ENCODE measurements at regions not wholly inside any gene's neighbourhood (a gene's known extent, or its start where the extent isn't known, plus 50 kb on each side); places are given as distances from the start of the nearest gene placed in this dataset.

GRCh38 chr22:48842976-48843375, 984.7 kb downstream of the BRD1 start:
- Histone ChIP-seq H3K36me3 (ENCODE audit: control insufficient read depth, insufficient read depth, low read length) (no peaks in the 10 kb centered on the region), H3K4me3 (ENCODE audit: low read depth, low read length) (no peak overlapping the region), H3K27me3 (ENCODE audit: control insufficient read depth, insufficient read depth, low read length) (no peaks in the 10 kb centered on the region)
- no peak for DNase-seq (ENCODE audit: low read depth)
- no peak for FAIRE-seq
- TF ChIP-seq, protein P1, sequence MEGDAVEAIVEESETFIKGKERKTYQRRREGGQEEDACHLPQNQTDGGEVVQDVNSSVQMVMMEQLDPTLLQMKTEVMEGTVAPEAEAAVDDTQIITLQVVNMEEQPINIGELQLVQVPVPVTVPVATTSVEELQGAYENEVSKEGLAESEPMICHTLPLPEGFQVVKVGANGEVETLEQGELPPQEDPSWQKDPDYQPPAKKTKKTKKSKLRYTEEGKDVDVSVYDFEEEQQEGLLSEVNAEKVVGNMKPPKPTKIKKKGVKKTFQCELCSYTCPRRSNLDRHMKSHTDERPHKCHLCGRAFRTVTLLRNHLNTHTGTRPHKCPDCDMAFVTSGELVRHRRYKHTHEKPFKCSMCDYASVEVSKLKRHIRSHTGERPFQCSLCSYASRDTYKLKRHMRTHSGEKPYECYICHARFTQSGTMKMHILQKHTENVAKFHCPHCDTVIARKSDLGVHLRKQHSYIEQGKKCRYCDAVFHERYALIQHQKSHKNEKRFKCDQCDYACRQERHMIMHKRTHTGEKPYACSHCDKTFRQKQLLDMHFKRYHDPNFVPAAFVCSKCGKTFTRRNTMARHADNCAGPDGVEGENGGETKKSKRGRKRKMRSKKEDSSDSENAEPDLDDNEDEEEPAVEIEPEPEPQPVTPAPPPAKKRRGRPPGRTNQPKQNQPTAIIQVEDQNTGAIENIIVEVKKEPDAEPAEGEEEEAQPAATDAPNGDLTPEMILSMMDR (IDR thresholded peaks at IDR 0.05; ENCODE audit: insufficient read depth, low read length, severe bottlenecking): no peak

DNA sequence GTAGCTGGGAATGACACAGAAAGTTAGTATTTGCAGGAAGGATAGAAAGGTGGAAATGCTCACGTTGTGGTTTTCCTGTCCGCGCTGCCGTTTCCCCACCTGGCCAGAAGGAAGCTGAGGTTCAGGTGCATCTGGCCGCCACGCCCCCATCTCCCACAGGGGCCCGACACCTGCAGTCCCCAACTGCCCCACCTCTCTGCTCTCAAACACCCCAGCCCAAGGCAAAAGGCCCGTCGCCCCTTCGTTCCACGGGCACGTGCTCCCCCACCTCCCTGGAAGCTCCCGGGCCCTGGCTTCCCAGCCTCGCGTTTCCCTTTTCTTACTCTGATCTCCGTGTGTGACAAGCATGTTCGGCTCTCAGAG, 985.1 kb downstream of the BRD1 start:
- DNase-seq (ENCODE audit: low read depth) (no peak), FAIRE-seq (no peak)
- Histone ChIP-seq H3K4me3 (ENCODE audit: low read depth, low read length) (no peak overlapping the region), H3K36me3 (ENCODE audit: control insufficient read depth, insufficient read depth, low read length) (no peaks in the 10 kb centered on the region), H3K27me3 (ENCODE audit: control insufficient read depth, insufficient read depth, low read length) (no peaks in the 10 kb centered on the region)
- TF ChIP-seq, protein P1 (IDR thresholded peaks at IDR 0.05; ENCODE audit: insufficient read depth, low read length, severe bottlenecking): no peak

- no peak for FAIRE-seq
- Histone ChIP-seq H3K36me3 (ENCODE audit: control insufficient read depth, insufficient read depth, low read length) (no peaks in the 10 kb centered on the region), H3K27me3 (ENCODE audit: control insufficient read depth, insufficient read depth, low read length) (no peaks in the 10 kb centered on the region), H3K4me3 (ENCODE audit: low read depth, low read length) (no peak overlapping the region)
- TF ChIP-seq, protein P1 (IDR thresholded peaks at IDR 0.05; ENCODE audit: insufficient read depth, low read length, severe bottlenecking): no peak
- no peak for DNase-seq (ENCODE audit: low read depth)
Observed at GRCh38 chr22:48841881-48842582, 985.6 kb downstream of the BRD1 start.

- DNase-seq (ENCODE audit: low read depth) (no peak), FAIRE-seq (no peak)
- Histone ChIP-seq H3K36me3 (ENCODE audit: control insufficient read depth, insufficient read depth, low read length) (no peaks in the 10 kb centered on the region), H3K4me3 (ENCODE audit: low read depth, low read length) (no peak overlapping the region), H3K27me3 (ENCODE audit: control insufficient read depth, insufficient read depth, low read length) (no peaks in the 10 kb centered on the region)
- TF ChIP-seq, protein P1 (IDR thresholded peaks at IDR 0.05; ENCODE audit: insufficient read depth, low read length, severe bottlenecking): no peak
Observed at GRCh38 chr22:48840112-48840949, 987.3 kb downstream of the BRD1 start.

DNA sequence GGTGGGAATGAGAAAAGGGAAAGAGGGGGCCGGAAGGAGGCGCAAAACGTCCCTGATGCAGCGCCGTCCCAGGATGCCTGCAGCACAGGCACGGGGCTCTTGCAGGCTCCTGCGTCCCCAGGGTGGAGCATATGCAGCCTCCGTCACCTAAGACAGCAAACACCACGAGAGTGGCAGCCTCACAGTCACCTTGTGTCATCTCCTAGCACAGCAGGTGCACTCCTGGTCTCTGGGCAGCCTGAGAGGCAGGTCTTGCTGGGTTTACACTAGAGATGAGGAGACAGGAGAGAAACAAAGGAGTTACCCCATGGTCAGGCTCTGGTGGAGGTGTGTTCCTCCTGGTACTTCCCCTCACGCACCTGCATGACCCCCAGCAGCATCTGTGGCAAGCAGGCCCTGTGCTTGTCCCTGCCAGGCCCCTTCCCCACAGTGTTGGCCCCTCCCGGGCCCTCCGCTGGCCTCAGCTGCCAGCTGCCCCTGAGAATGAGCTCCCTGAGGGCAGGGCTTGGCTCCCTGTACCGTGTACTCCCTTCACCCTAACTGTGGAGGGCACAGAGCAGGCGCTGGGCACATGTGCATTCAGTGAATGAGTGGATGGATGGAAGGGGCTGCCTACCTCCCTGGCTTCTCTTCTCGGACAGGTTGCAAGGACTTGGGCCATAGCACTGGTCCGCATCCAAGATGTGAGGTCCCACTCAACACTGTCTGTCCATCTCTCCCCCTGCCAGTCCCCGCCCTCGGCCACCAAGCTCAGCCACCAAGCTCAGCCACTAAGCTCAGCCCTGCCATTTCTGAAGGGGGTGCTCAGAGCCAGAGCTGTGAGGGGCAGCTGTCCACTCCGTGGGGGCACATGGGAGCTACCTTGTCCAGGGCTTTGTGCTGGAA, 988.6 kb downstream of the BRD1 start:
- Histone ChIP-seq H3K27me3 (ENCODE audit: control insufficient read depth, insufficient read depth, low read length) (no peaks in the 10 kb centered on the region), H3K4me3 (ENCODE audit: low read depth, low read length) (no peak overlapping the region), H3K36me3 (ENCODE audit: control insufficient read depth, insufficient read depth, low read length) (no peaks in the 10 kb centered on the region)
- no peak for FAIRE-seq
- no peak for DNase-seq (ENCODE audit: low read depth)
- TF ChIP-seq, protein P1 (IDR thresholded peaks at IDR 0.05; ENCODE audit: insufficient read depth, low read length, severe bottlenecking): no peak

All from bronchial epithelial cell (primary cell).